GM19023 (cell line): ENCODE measurements at regions not wholly inside any gene's neighbourhood (a gene's known extent, or its start where the extent isn't known, plus 50 kb on each side); places are given as distances from the start of the nearest gene placed in this dataset.

Experiments used
- ATAC-seq: cut with Tn5 transposase; IDR thresholded peaks from one replicate; pipeline ENCODE4 v1.9.1; 2021; ENCODE audit warnings: mild to moderate bottlenecking, moderate library complexity; ENCODE audit not compliant: unreplicated experiment

- ATAC-seq = no peak
These were observed 105.7 kb upstream of the ADAMTSL1 start for GRCh38 chr9:18368206-18368605.

- ATAC-seq = no peak
These were observed 102.8 kb upstream of the ADAMTSL1 start for GRCh38 chr9:18371141-18371540.

- no peak for ATAC-seq
These were observed 102.3 kb upstream of the ADAMTSL1 start for GRCh38 chr9:18371621-18372020.

GRCh38 chr9:18379073-18379811 is 94.7 kb upstream of the ADAMTSL1 start:
- no peak for ATAC-seq

- no peak for ATAC-seq
These were observed 91.7 kb upstream of the ADAMTSL1 start for GRCh38 chr9:18382243-18382642.

- ATAC-seq = no peak
These were observed 89.9 kb upstream of the ADAMTSL1 start for GRCh38 chr9:18384066-18384465.

- no peak for ATAC-seq
These were observed 88.1 kb upstream of the ADAMTSL1 start for GRCh38 chr9:18385696-18386490.

- no peak for ATAC-seq
These were observed 83.6 kb upstream of the ADAMTSL1 start for GRCh38 chr9:18390393-18390792.

- ATAC-seq = no peak
These were observed 80.4 kb upstream of the ADAMTSL1 start for GRCh38 chr9:18393340-18394130.

- no peak for ATAC-seq
These were observed 79.1 kb upstream of the ADAMTSL1 start for GRCh38 chr9:18394847-18395351.

- no peak for ATAC-seq
These were observed 77.7 kb upstream of the ADAMTSL1 start for GRCh38 chr9:18396102-18396728.

- no peak for ATAC-seq
These were observed 76.9 kb upstream of the ADAMTSL1 start for GRCh38 chr9:18397076-18397475.

- ATAC-seq = no peak
These were observed 75.9 kb upstream of the ADAMTSL1 start for GRCh38 chr9:18398038-18398437.

- no peak for ATAC-seq
These were observed 69.4 kb upstream of the ADAMTSL1 start for GRCh38 chr9:18404434-18405029.

GRCh38 chr9:18405240-18405639 is 68.7 kb upstream of the ADAMTSL1 start:
- no peak for ATAC-seq

GRCh38 chr9:18410983-18411382 is 63.0 kb upstream of the ADAMTSL1 start:
- no peak for ATAC-seq

GRCh38 chr9:18421391-18421790 is 52.6 kb upstream of the ADAMTSL1 start:
- ATAC-seq = no peak

- no peak for ATAC-seq
These were observed 51.5 kb upstream of the ADAMTSL1 start for GRCh38 chr9:18422296-18423036.

GRCh38 chr9:18423791-18424531 is 50.0 kb upstream of the ADAMTSL1 start:
- no peak for ATAC-seq
